ENCODE measurements at regions not wholly inside any gene's neighbourhood (a gene's known extent, or its start where the extent isn't known, plus 50 kb on each side); places are given as distances from the start of the nearest gene placed in this dataset.

DNA sequence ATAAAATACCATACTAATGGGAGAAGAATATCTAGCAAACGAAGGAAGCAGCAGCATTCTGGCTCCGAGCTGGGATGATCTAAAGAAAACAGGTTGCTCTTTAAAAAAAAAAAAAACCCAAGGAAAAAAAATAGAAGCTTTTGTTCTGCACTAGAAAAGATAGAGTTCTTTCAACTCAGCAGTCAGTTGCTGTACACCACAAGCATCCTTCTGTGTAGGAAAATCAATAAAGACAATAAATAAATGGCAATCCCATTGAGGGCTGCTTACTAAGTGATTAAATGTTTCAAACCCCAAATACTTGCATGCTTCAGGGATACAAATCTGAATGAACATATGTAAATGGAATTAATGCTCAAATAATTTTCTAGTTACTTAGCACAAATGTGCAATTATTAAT, 207.1 kb downstream of the TEX36 start:
- no peaks in the 10 kb centered on the region for H3K36me3 ChIP-seq (ENCODE audit: insufficient read depth, low read length)
- no peaks in the 10 kb centered on the region for H3K4me1 ChIP-seq (ENCODE audit: insufficient read depth, low read length)
- no peak overlapping the region for H3K9ac ChIP-seq (ENCODE audit: low read length)
- H3K9me3 ChIP-seq (ENCODE audit: low read length), result no peaks in the 10 kb centered on the region
- H3K27ac ChIP-seq (ENCODE audit: low read depth, low read length), result no peak overlapping the region
- H3K27me3 ChIP-seq (ENCODE audit: control insufficient read depth in 1 of 2, insufficient read depth in 2 of 2, low read length in 2 of 2), result no peaks in the 10 kb centered on the region
- H3K4me3 ChIP-seq (ENCODE audit: low read depth in 1 of 2, low read length in 2 of 2), result no peak overlapping the region

DNA sequence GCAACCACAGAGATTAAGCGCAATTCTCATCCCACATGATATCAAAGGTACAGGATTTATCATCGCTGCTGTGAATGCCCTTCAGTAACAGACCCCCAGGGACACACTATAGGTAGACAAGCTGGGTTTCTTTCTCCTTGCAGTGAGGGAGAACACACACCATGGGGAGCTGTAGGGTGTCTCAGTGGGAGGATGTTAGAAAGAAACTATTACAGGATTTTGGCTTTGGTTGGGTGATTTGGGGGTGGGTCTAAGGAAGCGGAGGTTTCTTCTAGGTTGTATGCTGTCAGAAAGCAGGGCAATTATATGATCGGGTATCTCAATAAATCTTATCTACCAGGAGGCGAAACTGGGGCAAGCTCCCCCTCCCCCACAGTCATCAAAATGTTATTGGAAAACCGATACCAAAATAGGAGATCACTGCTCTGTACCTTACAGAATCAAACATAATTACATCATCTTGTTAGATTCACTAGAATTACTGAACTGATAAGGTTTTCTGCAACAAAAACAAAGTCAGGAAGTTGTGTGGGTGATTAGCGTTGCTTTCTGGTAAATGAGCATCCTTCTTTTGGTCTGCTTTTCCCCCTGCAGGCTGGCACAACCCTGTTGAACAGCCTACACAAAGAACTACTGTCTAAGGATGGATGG, 209.7 kb downstream of the TEX36 start:
- H3K4me1 ChIP-seq (ENCODE audit: insufficient read depth, low read length), result no peaks in the 10 kb centered on the region

DNA sequence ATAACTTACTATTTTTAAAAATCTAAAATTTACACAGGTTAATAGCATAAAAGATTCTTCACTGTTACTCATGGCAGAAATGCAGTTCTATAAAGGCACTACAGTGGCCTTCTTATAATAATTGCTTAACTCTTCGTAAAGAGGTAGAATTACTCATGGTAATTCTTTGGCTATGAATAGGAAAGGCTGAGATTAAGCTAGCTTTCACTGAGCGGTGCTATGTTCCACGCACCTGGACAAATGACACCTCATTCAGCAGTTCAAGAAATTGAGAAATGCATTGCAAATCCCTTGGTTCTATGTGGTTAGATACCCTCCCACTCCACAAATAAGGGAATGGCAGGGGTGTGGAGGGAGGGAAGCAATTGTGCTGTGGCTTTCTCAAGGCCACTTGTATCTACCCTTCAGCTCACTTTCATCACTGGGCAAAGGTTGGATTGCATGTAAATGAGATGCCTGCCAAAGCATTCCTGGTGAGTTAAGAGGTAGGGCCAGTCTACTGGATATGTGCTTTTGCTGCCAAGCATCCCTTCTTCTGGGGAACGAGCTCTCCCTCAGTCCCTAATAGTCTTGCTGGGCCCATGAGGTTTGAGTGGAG, 210.9 kb downstream of the TEX36 start:
- H3K4me1 ChIP-seq (ENCODE audit: insufficient read depth, low read length), result no peaks in the 10 kb centered on the region
- no peaks in the 10 kb centered on the region for H3K27me3 ChIP-seq (ENCODE audit: control insufficient read depth in 1 of 2, insufficient read depth in 2 of 2, low read length in 2 of 2)
- no peaks in the 10 kb centered on the region for H3K9me3 ChIP-seq (ENCODE audit: low read length)

More for the DNA sequence above, 209.7 kb downstream of the TEX36 start:
- H3K9ac ChIP-seq (ENCODE audit: low read length), result no peak overlapping the region
- no peaks in the 10 kb centered on the region for H3K9me3 ChIP-seq (ENCODE audit: low read length)
- no peak overlapping the region for H3K27ac ChIP-seq (ENCODE audit: low read depth, low read length)
- H3K27me3 ChIP-seq (ENCODE audit: control insufficient read depth in 1 of 2, insufficient read depth in 2 of 2, low read length in 2 of 2), result no peaks in the 10 kb centered on the region
- H3K36me3 ChIP-seq (ENCODE audit: insufficient read depth, low read length), result no peaks in the 10 kb centered on the region
- no peak overlapping the region for H3K4me3 ChIP-seq (ENCODE audit: low read depth in 1 of 2, low read length in 2 of 2)

DNA sequence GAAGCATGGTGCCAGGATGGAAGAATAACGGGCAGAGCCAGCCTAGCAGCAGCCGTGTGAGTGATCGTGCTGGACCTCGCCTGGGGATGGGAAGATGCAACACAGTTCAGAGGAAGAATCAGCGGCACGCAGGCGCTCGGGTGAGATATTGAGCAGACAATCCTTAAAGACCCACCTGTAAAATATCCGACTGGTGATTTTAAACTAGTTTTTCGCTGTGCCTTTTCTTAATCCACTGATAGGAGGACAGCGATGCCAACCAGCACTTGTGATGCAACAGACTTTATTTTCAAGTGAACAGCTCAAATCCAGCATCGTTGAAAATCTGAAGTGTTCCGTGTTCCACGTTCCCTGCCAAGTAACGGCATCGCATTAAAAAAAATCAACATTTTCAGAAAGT, 214.7 kb downstream of the TEX36 start:
- Histone ChIP-seq H3K9me3 (ENCODE audit: low read length) (no peaks in the 10 kb centered on the region), H3K4me3 (ENCODE audit: low read depth in 1 of 2, low read length in 2 of 2) (no peak overlapping the region), H3K4me1 (ENCODE audit: insufficient read depth, low read length) (no peaks in the 10 kb centered on the region), H3K36me3 (ENCODE audit: insufficient read depth, low read length) (no peaks in the 10 kb centered on the region), H3K27ac (ENCODE audit: low read depth, low read length) (no peak overlapping the region), H3K27me3 (ENCODE audit: control insufficient read depth in 1 of 2, insufficient read depth in 2 of 2, low read length in 2 of 2) (no peaks in the 10 kb centered on the region), H3K9ac (ENCODE audit: low read length) (no peak overlapping the region)

More for the DNA sequence above, 210.9 kb downstream of the TEX36 start:
- no peak overlapping the region for H3K27ac ChIP-seq (ENCODE audit: low read depth, low read length)
- H3K36me3 ChIP-seq (ENCODE audit: insufficient read depth, low read length), result no peaks in the 10 kb centered on the region
- no peak overlapping the region for H3K4me3 ChIP-seq (ENCODE audit: low read depth in 1 of 2, low read length in 2 of 2)
- no peak overlapping the region for H3K9ac ChIP-seq (ENCODE audit: low read length)

DNA sequence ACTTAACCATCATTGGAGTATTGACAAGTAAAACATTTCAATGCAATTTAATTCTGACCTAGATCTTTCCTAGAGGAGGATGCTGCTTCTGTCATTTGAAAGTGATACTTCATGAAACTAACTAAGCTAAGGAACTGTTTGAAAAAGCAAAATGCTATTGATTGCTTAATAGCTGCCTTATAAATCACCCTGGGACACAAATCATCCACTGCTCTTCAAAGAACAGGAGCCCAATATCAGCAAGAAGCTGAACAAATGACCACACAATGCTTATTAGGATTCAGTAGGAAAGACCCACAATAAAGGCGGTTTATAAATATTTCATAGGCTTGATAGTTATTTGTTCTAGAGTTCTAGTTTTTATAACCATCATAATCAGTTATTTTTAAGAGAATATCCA, 216.3 kb downstream of the TEX36 start:
- no peaks in the 10 kb centered on the region for H3K9me3 ChIP-seq (ENCODE audit: low read length)
- H3K27ac ChIP-seq (ENCODE audit: low read depth, low read length), result no peak overlapping the region

DNA sequence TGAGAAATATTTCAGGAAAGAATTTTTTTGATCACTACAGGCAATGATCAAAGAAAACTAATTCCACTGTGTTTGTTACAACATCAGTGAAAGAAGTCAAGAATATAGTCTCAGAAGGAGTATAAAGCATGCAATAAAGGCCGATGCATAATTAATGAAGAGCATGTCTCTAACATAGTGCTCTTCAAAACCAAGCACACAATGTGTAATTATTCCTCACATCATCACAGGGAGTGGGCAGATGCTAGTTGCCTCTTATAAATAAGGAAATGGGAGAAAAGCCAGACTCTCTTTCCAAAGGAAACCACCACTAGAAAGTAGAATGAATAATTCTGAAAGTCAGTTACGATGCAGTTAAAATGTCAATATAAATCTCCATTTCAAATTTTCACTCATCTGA, 220.1 kb downstream of the TEX36 start:
- no peaks in the 10 kb centered on the region for H3K4me1 ChIP-seq (ENCODE audit: insufficient read depth, low read length)
- no peak overlapping the region for H3K27ac ChIP-seq (ENCODE audit: low read depth, low read length)
- no peaks in the 10 kb centered on the region for H3K27me3 ChIP-seq (ENCODE audit: control insufficient read depth in 1 of 2, insufficient read depth in 2 of 2, low read length in 2 of 2)
- no peaks in the 10 kb centered on the region for H3K36me3 ChIP-seq (ENCODE audit: insufficient read depth, low read length)
- no peaks in the 10 kb centered on the region for H3K9me3 ChIP-seq (ENCODE audit: low read length)
- no peak overlapping the region for H3K9ac ChIP-seq (ENCODE audit: low read length)
- no peak overlapping the region for H3K4me3 ChIP-seq (ENCODE audit: low read depth in 1 of 2, low read length in 2 of 2)

More for the DNA sequence above, 216.3 kb downstream of the TEX36 start:
- no peaks in the 10 kb centered on the region for H3K36me3 ChIP-seq (ENCODE audit: insufficient read depth, low read length)
- H3K4me3 ChIP-seq (ENCODE audit: low read depth in 1 of 2, low read length in 2 of 2), result no peak overlapping the region
- no peaks in the 10 kb centered on the region for H3K4me1 ChIP-seq (ENCODE audit: insufficient read depth, low read length)
- H3K9ac ChIP-seq (ENCODE audit: low read length), result no peak overlapping the region
- H3K27me3 ChIP-seq (ENCODE audit: control insufficient read depth in 1 of 2, insufficient read depth in 2 of 2, low read length in 2 of 2), result no peaks in the 10 kb centered on the region

DNA sequence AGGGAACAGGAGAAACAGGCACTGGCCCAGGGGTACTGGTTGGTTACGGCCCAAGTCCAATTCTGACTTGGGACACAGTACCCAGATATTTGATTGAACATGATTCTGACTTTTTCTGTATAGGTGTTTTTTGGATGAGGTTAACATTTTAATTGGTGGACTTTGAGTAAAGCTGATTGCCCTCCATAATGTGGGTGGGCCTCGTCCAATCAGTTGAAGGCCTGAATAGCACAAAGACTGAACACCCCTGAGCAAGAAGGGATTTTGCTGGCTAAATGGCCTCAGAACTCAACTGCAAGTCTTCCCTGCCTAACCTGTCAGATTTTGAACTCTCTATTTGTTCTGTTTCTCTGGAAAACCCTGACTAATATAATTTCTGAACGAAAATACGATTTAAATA, 222.6 kb downstream of the TEX36 start:
- no peaks in the 10 kb centered on the region for H3K4me1 ChIP-seq (ENCODE audit: insufficient read depth, low read length)
- no peaks in the 10 kb centered on the region for H3K36me3 ChIP-seq (ENCODE audit: insufficient read depth, low read length)
- H3K27ac ChIP-seq (ENCODE audit: low read depth, low read length), result no peak overlapping the region
- no peaks in the 10 kb centered on the region for H3K27me3 ChIP-seq (ENCODE audit: control insufficient read depth in 1 of 2, insufficient read depth in 2 of 2, low read length in 2 of 2)
- H3K9me3 ChIP-seq (ENCODE audit: low read length), result no peaks in the 10 kb centered on the region
- no peak overlapping the region for H3K4me3 ChIP-seq (ENCODE audit: low read depth in 1 of 2, low read length in 2 of 2)
- H3K9ac ChIP-seq (ENCODE audit: low read length), result no peak overlapping the region

DNA sequence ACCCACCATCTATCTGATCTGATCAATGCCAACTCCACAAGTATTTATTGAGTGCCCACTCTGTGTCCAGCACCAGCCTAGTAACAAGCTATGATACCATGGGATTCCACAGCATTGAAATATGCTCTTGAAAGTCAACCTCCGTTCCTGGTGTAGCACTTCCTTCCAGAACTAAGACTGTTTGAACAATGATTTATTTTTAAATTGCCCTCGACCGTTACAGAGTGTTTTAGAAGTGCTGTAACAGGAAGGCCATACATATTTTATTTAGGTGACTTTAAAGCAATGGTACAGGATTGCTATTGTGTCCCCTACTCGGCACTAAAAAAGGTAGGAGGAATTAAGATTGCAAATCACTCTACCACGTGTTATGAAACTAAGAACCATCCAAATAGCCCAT, 225.6 kb downstream of the TEX36 start:
- H3K4me3 ChIP-seq (ENCODE audit: low read depth in 1 of 2, low read length in 2 of 2), result no peak overlapping the region
- no peaks in the 10 kb centered on the region for H3K9me3 ChIP-seq (ENCODE audit: low read length)
- H3K4me1 ChIP-seq (ENCODE audit: insufficient read depth, low read length), result no peaks in the 10 kb centered on the region
- H3K27ac ChIP-seq (ENCODE audit: low read depth, low read length), result no peak overlapping the region
- H3K9ac ChIP-seq (ENCODE audit: low read length), result no peak overlapping the region
- no peaks in the 10 kb centered on the region for H3K27me3 ChIP-seq (ENCODE audit: control insufficient read depth in 1 of 2, insufficient read depth in 2 of 2, low read length in 2 of 2)
- H3K36me3 ChIP-seq (ENCODE audit: insufficient read depth, low read length), result no peaks in the 10 kb centered on the region

DNA sequence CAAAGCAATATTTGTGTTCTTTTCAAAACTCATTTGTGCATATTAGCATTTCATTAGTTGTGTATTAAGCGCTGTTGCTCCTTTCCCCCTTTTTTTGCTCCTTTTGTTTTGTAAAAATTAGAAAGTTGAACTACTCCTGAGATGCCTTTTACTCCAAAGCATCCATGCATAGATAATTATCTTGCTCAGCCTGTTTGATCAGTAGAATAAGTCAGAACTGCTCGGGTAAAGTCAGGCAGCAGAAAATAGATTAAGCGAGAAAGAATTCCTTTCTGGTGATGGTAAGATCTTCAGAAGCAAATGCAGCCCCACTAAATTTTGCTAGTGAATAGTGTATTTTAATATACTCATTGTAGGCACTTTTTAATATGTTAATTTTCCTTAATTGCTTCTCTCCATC, 227.1 kb downstream of the TEX36 start:
- Histone ChIP-seq H3K27me3 (ENCODE audit: control insufficient read depth in 1 of 2, insufficient read depth in 2 of 2, low read length in 2 of 2) (no peaks in the 10 kb centered on the region), H3K4me1 (ENCODE audit: insufficient read depth, low read length) (no peaks in the 10 kb centered on the region), H3K4me3 (ENCODE audit: low read depth in 1 of 2, low read length in 2 of 2) (no peak overlapping the region)

DNA sequence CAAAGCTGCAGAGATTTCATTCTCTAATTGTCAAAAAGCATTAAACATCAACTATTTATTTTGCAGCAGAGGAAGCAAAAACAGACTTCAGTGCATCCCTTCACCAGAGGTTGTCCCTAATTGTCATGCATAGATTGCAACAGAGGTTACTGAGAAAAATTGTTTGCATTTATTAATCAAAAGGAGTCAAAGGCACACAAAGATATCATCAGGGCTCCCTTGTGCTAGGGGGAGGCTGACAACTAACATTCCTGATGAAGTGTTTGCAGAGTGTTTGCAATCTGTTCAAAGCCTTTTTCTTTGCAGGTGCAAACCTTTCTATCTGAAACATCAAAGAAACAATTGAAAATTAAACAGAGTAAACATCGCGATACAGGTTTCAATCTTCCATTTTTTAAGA, 227.5 kb downstream of the TEX36 start:
- Histone ChIP-seq H3K9ac (ENCODE audit: low read length) (no peak overlapping the region), H3K4me1 (ENCODE audit: insufficient read depth, low read length) (no peaks in the 10 kb centered on the region), H3K36me3 (ENCODE audit: insufficient read depth, low read length) (no peaks in the 10 kb centered on the region), H3K27ac (ENCODE audit: low read depth, low read length) (no peak overlapping the region), H3K4me3 (ENCODE audit: low read depth in 1 of 2, low read length in 2 of 2) (no peak overlapping the region), H3K27me3 (ENCODE audit: control insufficient read depth in 1 of 2, insufficient read depth in 2 of 2, low read length in 2 of 2) (no peaks in the 10 kb centered on the region), H3K9me3 (ENCODE audit: low read length) (no peaks in the 10 kb centered on the region)

More for the DNA sequence above, 227.1 kb downstream of the TEX36 start:
- Histone ChIP-seq H3K9me3 (ENCODE audit: low read length) (no peaks in the 10 kb centered on the region), H3K36me3 (ENCODE audit: insufficient read depth, low read length) (no peaks in the 10 kb centered on the region), H3K9ac (ENCODE audit: low read length) (no peak overlapping the region), H3K27ac (ENCODE audit: low read depth, low read length) (no peak overlapping the region)

DNA sequence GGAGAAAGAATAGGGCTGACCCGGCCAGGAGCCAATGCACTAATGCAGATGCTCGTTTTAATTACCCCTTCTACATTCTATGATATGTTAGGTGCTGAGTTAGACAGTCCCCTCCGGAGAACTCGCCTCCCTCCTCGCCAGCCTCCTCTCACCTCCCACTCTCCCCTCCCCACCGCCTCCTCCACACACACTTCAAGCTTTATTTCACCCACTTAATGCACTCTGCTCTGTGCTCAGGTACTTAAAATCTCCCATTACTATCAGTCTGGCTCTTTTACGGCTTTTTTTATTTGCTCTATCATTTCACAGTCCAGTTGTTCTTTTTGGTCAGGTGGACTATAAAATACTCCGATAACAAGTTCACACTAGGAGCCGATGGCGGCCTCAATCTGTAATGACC, 231.6 kb downstream of the TEX36 start:
- Histone ChIP-seq H3K27ac (ENCODE audit: low read depth, low read length) (no peak overlapping the region), H3K36me3 (ENCODE audit: insufficient read depth, low read length) (no peaks in the 10 kb centered on the region), H3K4me1 (ENCODE audit: insufficient read depth, low read length) (no peaks in the 10 kb centered on the region), H3K9me3 (ENCODE audit: low read length) (no peaks in the 10 kb centered on the region), H3K4me3 (ENCODE audit: low read depth in 1 of 2, low read length in 2 of 2) (no peak overlapping the region), H3K9ac (ENCODE audit: low read length) (no peak overlapping the region), H3K27me3 (ENCODE audit: control insufficient read depth in 1 of 2, insufficient read depth in 2 of 2, low read length in 2 of 2) (no peaks in the 10 kb centered on the region)

DNA sequence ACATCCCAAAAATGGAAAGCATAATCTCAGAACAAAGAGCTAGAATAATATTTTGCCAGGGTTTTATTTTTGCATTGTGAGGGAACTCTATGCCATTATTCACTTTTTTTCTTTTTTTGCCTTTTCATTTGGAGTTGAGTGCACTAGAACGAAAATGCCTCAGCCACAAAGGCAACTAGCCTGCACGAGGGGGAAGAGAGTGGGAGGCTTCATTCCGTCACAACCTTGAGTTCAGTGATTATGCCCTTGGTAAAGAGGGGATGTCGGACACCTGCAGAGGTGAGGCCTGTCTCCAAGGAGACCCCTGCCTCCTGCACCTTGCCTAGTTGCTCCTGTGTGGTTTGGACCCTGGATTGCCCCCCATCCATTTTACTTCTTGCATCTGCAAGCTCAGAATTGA, 232.7 kb downstream of the TEX36 start:
- Histone ChIP-seq H3K27me3 (ENCODE audit: control insufficient read depth in 1 of 2, insufficient read depth in 2 of 2, low read length in 2 of 2) (no peaks in the 10 kb centered on the region), H3K36me3 (ENCODE audit: insufficient read depth, low read length) (no peaks in the 10 kb centered on the region), H3K4me3 (ENCODE audit: low read depth in 1 of 2, low read length in 2 of 2) (no peak overlapping the region), H3K9me3 (ENCODE audit: low read length) (no peaks in the 10 kb centered on the region), H3K4me1 (ENCODE audit: insufficient read depth, low read length) (no peaks in the 10 kb centered on the region), H3K9ac (ENCODE audit: low read length) (no peak overlapping the region), H3K27ac (ENCODE audit: low read depth, low read length) (no peak overlapping the region)

All from muscle layer of colon (tissue), 2 donors.